NCI-H2081 (cell line): ENCODE measurements at regions not wholly inside any gene's neighbourhood (a gene's known extent, or its start where the extent isn't known, plus 50 kb on each side); places are given as distances from the start of the nearest gene placed in this dataset.

ENCODE experiments used
- DNase-seq, 2 experiments: peaks; one replicate each; lab custom pipeline; 2025; lab: John Stamatoyannopoulos, UW

DNA sequence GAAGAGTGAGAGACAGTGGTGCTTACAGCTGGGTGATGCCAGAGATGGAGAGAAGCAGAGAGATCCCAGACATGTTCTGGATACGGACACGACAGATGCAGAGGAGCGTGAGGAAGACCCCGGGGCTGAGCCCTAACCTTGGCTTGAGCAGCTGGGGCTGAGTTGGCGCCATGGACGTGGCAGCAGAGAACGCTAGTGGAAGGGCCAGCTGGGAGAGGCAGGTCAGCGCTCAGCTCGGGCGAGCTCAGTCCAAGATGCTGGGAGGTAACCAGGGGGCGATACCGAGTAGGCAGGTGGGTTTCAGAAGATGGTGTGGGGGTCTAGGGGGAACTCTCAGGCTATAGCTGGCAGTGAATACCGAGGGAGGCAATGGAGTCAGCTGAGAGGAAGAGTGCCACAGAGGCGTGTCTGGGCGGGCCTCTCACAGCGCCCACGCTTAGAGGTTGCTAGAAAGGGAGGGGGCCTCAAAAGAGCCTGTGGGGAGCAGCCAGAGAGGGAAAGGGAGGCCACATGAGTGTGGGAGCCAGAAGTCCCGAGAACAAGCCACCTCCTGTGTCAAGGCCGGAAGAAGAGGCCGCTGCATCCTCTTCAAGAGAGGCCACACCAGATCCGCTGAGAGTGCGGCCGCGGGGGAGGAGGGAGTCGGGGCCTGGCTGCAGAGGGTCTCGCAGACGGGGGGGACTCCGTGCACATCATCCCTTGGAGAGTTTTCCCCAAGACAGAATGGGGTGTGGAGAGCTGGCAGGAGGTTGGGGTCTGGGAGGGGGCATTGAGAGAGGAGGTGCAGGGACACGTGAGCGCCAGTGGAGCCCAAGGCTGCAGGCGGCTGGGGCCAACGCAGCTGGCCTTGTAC lies 57.0 kb upstream of the DIO3 start:
- no peak for DNase-seq

DNA sequence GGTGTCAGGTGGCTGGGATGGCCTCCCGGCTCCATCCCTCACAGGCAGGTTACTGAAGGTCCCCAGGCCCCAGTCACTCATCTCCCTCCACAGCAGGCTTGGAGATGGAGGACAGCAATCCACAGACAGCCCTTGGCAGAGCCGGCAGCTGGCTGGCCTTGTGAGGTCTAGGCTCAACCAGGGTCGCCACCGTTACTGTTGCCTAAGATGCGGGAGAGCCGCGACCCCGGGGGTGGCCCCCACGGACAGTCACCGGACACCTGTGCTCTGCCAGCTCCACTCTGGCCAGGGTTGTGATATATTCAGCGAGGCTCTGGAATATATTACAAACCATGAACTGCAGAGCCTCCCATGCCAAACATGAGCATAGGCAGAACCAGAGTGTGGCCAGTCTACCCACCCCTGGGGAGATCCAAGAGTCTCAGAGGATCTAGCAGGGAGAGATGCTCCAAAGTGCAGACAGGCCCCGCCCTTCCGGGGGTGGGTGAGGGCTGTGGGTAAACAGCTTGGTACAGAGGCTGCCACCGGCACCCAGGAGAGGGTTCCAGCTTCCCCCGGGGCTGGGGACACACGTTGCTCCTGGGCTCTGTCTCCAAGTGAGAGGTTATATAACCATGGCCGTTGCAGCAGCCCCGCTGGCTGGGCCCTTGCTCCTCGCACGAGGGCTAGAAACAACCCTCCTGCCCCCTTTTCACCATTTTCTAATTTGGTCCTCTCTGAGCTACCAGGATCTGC lies 55.9 kb upstream of the DIO3 start:
- DNase-seq, result no peak

DNA sequence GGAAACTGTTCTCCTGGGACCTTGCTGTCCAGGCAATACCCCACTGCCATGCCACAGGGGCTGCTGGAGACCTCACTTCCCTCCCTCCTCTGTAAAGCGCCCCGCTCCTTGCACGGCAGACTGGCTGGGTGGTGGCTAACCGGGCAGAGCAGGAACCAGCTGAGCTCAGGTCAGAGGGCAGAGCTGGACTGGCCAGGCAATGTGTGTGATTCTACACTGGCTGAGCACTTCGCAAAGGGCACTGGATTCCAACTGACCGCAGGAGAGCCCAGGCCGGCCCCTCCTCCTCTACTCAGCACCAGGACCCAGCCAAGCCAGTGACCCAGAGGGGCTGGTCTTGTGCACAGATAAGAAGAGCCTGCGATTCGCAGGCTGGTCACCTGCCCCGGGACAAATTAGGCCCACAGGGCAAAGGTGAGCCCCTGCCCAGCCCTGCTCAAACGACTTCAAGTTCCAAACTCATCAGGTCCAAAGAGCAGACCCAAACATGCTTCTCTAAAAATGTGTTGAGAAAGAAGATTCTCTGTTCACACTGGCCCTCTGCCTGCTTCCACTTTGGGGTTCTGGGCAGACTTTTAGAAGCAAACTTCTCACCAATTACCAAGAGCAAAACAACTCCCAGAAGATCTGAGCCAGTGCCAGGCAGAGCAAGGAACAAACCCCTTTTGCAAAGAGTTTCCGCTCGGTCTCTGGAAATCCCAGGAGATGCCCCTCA lies 54.9 kb upstream of the DIO3 start:
- no peak for DNase-seq

DNA sequence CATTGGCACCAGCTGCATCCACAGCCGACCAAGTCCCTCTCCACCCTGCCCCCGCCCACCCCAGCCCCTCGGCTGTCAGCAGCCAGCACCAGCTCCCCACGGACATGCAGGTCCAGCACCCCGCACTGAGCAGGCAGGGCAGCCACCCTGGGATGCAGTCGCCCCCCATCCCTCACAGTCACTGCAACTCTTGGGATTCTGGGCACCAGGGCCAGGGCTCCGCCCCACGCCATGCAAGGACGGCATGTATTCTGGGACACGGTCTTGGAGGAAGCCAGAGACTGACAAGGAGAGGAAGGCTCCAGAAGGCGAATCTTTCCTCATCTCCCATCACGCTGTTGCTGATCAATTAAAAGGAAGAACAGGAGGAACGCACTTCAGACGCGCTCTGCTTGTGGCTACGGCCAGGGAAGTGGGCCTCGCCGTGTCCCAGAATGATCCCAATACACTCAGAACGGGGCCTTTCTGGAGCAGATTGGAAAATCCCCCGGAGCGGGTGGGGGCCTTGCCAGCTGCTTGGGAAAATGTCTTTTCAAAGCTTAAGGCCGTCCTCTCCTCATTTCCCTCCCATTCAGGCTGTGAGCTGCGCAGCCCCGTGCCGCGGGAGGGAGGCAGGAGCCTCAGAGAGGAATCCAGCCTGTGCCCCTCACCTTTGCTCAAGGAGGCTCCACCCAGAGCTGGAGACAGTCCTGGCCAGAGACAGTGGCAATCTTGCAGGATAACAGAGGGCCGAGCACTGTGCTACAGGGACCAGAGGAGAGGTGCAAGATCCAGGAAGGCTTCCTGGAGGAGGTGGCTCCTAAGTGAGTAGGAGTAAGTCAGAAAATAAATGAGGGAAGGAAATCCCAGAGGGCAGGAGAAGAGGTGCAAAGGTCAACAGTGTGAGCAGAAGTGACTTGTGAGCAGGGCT lies 54.1 kb upstream of the DIO3 start:
- no peak for DNase-seq

DNA sequence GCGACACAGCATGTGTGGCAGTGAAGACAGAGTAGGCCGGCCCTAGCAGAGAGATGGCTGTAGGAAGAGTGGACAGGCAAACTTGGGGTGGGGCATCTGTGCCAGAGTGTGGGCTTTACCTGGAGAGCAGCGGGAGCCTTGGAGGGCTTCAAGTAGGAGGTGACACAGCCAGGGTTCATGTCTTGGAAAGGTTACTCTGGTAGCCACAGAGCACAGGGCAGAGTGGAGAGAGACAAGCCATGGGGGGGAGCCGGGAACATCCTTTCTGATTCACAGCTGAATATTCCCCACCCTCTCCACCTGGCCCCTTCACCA lies 53.5 kb upstream of the DIO3 start:
- no peak for DNase-seq

DNA sequence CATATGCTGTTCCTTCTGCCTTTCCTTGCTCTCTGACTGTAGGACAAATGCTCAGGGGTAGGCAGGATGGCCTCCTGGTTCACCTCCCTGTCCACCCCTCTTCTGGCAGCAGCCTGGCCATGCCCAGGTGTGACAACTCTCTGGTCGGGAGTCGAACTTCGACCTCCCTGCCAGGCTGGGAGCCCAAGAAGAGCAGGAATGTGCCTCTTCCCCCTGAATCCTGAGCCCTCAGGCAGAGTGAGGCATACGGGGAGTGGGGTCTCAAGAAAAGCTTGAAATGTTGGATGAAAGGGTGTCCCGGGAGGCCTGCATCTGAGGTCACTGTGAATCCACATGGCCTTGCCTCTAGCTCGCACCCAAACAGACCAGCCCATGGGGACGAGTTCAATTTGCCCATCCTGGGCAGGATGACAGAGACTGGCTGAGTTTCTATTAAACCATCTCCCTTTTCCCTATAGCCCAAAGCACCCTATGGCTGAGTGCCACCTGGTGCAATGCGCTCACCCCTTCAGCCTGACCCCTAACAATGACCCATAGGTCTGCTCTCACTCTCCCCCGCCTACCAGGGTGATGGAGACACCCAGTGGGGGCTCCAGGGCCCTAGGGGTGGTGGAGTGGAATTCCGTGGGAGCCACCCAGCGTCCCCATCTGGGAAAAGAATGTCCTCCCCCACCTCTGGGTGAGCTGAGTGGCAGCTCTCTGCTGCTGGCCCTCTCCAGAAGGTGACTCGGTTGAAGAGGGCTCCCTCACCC lies 52.9 kb upstream of the DIO3 start:
- DNase-seq, result no peak

DNA sequence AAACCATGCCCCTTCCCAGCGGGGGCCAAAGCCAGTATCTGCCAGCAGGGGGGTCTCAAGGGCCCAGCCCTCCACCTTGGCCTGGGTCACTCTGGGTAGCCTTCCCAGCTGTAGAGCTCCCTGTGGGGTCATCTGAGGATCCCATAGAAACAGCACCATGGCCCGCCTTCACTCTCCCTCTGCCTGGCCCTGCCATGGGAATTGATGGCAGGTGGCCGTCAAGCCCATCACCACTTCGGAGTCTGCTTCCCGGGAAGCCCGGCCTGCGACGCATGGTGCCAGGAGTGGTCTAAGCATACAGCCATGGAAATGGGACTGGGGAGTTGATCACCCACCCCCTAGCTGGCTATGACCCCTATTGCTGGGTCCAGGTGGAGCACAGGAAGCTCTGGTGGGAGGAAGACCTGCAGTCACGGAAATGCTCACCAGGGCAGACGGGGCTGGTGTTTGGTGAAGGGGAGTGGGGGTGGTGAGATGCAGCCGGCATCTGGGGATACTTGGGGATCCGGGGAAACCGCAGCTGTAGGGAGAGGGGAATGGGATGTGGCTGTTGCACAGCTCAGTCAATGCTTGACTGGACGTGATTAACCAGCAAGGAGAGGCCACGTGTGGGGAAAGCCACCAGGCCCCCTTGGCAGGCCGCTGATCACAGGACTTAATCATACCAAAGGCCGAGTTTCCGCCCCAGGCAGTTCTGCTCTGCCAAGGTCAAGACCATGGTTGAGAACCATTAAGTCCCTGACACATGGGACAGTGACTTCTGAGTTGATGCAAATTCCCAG lies 52.2 kb upstream of the DIO3 start:
- no peak for DNase-seq

DNA sequence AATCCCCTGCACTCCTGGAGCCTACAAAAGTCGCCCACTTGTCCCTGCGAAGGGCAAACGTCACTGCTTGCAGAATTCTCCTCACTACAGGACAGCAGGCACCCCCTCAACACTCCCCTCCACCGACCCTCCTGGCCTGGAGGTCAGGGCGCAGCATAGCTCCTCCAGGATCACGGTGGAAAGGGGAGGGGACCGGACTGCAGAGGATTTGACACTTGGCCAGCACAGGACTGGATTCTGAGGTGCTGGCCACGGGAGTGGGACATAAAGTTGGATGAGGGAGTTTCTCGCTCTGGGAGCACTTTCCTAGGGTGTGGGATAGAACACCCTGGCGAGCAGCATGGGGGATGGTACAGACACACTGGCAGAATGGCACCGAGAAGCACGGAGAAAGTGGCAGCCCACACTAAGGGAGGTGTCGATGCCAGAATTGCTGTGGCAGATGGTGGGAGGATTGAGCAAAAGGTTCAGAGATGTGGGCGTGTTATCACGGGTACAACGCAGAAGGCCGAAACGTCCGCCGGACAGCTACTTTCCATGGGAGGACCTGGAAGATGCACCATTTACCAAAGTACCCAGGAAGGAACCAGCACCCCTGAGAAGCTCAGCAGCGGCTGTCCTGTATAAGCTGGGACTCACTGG lies 51.4 kb upstream of the DIO3 start:
- no peak for DNase-seq

DNA sequence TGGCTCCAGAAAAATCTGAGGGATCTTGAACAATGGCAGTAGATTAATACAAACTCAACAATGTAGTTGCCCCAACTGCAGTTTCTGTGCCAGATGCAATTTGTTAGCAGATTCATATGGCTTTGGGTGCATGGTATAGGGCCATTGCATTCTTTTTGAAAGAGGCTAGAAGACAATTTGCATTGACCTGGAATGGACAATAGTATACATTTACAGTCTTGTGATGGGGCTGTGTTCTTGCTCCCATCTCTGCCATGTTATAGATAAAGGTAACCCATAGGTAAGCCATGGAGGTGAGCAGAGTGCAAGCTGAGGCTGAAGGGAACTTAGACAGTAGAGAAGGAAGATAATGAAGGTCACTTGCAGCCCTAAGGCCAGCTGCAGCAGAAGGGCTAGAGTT lies 50.1 kb upstream of the DIO3 start:
- no peak for DNase-seq
